HK-2 (cell line): ENCODE measurements at regions not wholly inside any gene's neighbourhood (a gene's known extent, or its start where the extent isn't known, plus 50 kb on each side); places are given as distances from the start of the nearest gene placed in this dataset.
"Not testable (repeated sequence)": the region's sequence is repeated elsewhere in the genome, so short reads cannot be mapped to it uniquely, and the experiment has no call there.

Experiments used
- DNase-seq: peaks from one replicate; pipeline ENCODE4 v3.0.0-alpha.2; 2018; ENCODE audit not compliant: unreplicated experiment

GRCh38 chr4:126513596-126513995, 1119.2 kb upstream of the INTU start:
- DNase-seq: no peak

- no peak for DNase-seq
Observed at GRCh38 chr4:126520731-126521130, 1112.0 kb upstream of the INTU start.

GRCh38 chr4:126525400-126525799, 1107.4 kb upstream of the INTU start:
- not testable (repeated sequence) for DNase-seq

GRCh38 chr4:126526335-126526734, 1106.4 kb upstream of the INTU start:
- DNase-seq: no peak

- no peak for DNase-seq
Observed at GRCh38 chr4:126529997-126530396, 1102.8 kb upstream of the INTU start.

GRCh38 chr4:126530996-126531585, 1101.7 kb upstream of the INTU start:
- DNase-seq: no peak

GRCh38 chr4:126532527-126532926, 1100.2 kb upstream of the INTU start:
- DNase-seq: no peak

GRCh38 chr4:126533146-126533805, 1099.5 kb upstream of the INTU start:
- DNase-seq: no peak

GRCh38 chr4:126539771-126540170, 1093.0 kb upstream of the INTU start:
- DNase-seq: no peak

- DNase-seq: no peak
Observed at GRCh38 chr4:126541820-126542219, 1090.9 kb upstream of the INTU start.

- DNase-seq: no peak
Observed at GRCh38 chr4:126544276-126544675, 1088.5 kb upstream of the INTU start.

- DNase-seq: not testable (repeated sequence)
Observed at GRCh38 chr4:126546197-126546596, 1086.6 kb upstream of the INTU start.

- no peak for DNase-seq
Observed at GRCh38 chr4:126547352-126547751, 1085.4 kb upstream of the INTU start.

GRCh38 chr4:126548890-126549289, 1083.9 kb upstream of the INTU start:
- DNase-seq: no peak

- no peak for DNase-seq
Observed at GRCh38 chr4:126552321-126552720, 1080.4 kb upstream of the INTU start.

GRCh38 chr4:126553248-126553647, 1079.5 kb upstream of the INTU start:
- DNase-seq: no peak

- no peak for DNase-seq
Observed at GRCh38 chr4:126558596-126558995, 1074.2 kb upstream of the INTU start.

- DNase-seq: no peak
Observed at GRCh38 chr4:126559961-126560360, 1072.8 kb upstream of the INTU start.

- no peak for DNase-seq
Observed at GRCh38 chr4:126560794-126561193, 1072.0 kb upstream of the INTU start.

- no peak for DNase-seq
Observed at GRCh38 chr4:126563389-126563788, 1069.4 kb upstream of the INTU start.

- no peak for DNase-seq
Observed at GRCh38 chr4:126564283-126564854, 1068.4 kb upstream of the INTU start.

GRCh38 chr4:126568652-126569570, 1063.8 kb upstream of the INTU start:
- DNase-seq: no peak
